ENCODE measurements at regions not wholly inside any gene's neighbourhood (a gene's known extent, or its start where the extent isn't known, plus 50 kb on each side); places are given as distances from the start of the nearest gene placed in this dataset.

DNA sequence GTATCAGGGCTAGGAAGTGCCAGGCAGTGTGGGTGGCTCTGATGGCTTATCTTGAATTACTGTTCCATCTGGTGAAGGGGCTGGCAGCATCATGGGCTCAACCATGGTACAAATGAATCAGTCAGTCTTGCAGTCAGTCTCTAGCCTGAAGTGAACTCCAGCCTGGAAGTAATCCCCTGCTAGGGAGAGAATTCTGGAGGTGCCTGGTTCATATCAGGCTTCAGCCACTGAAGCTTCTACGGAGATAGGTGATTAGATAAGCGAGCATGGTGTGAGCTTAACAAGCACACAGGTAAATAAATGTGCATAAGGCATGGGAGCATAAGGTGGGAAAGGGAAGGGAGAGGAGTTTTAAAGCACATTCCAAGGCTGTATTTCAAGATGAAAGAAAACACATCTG is 541.7 kb downstream of the MBD2 start:
- TF ChIP-seq EZH2 (IDR thresholded peaks at IDR 0.05) (no peak), POLR2AphosphoS5 (IDR thresholded peaks at IDR 0.05; ENCODE audit: borderline replicate concordance, low read depth, low read length) (no peak), FOXP2 (optimal IDR thresholded peaks at IDR 0.05; ENCODE audit: control extremely low read depth, extremely low read length, insufficient read depth) (no peak)
